Motor neuron (in vitro differentiated cells): ENCODE measurements at regions not wholly inside any gene's neighbourhood (a gene's known extent, or its start where the extent isn't known, plus 50 kb on each side); places are given as distances from the start of the nearest gene placed in this dataset.

Experiments
- ATAC-seq, 8 experiments: fragments of 200-7000 bp; cut with Tn5 transposase; replicated peaks in 6 of 8; 2 replicates each; pipeline ENCODE4 v1.8.0; 2021; ENCODE audit warnings: mild to moderate bottlenecking in 8 of 8, moderate library complexity in 8 of 8
- H3K27ac ChIP-seq, 2 donors: fragments of 250-450 bp; sonication (Bioruptor Pico); 2 replicates each; pipeline ENCODE4 v1.9.0; 2021; ENCODE audit warnings: antibody characterized with exemption in 2 of 2, mild to moderate bottlenecking in 2 of 2, moderate library complexity in 1 of 2
- H3K4me1 ChIP-seq, 2 donors: fragments of 250-450 bp; sonication (Bioruptor Pico); replicated peaks in 1 of 2; 2 replicates each; pipeline ENCODE4 v1.6.1; 2021; ENCODE audit warnings: antibody characterized with exemption in 2 of 2, mild to moderate bottlenecking in 2 of 2, moderate library complexity in 1 of 2
- H3K4me3 ChIP-seq, 5 donors: fragments of 250-450 bp; sonication (Bioruptor Pico); 2 replicates each; pipeline ENCODE4 v1.9.0; 2021; ENCODE audit warnings: antibody characterized with exemption in 5 of 5, mild to moderate bottlenecking in 5 of 5, moderate library complexity in 4 of 5
- WGBS, 10 experiments: fragments of 450-650 bp; shearing (Covaris generic); methylation state at CpG; one replicate each; pipeline ENCODE4 v1.0.0; 2022; 5-methylcytosine and 5-hydroxymethylcytosine counted together
- in situ Hi-C, 9 experiments: fragments of 400-800 bp; cut with MboI; loops; one replicate each; pipeline ENCODE4 v1.15.0; 2021; ENCODE audit warnings: low sequenced_read_pairs in 9 of 9, low pct_unique_long_range_greater_than_20kb in 2 of 9; ENCODE audit not compliant: unreplicated experiment in 9 of 9

DNA sequence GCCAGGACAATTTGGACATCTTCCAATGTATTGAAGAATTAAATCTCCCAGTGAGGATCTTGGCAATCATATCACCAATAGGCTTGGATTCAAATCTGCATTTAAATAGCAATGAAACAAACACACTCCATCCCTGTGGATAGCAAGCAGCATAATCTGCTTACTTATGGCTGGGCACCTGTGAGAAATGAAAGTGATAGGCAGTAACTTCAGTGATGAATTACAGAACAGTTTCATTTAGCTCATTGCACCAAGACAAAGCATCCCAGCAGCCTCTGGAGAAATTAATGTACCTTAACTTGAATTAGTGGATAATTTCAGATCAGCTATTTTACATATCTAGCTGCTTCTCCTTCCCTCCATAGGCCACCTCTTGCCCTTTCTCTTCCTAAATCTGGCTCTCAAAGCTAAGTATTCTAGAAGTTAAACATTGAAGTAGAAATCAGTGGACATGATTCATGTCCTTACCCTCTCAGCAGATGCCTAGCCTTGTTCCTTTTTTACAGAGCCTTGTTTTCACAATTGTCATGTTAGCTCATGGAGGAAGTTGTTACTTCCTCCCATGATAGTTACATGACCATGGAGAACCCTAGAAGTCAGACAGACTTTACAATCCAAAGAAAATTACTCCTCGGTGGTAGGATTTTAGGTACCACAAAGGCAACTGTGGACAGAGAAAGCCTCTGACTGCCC is 88.5 kb upstream of the TACR1 start:
- H3K4me1 ChIP-seq: peaks cover 0 to 5% of the 10 kb centered on the region in 2 donors
- no peak overlapping the region for H3K4me3 ChIP-seq
- in situ Hi-C loops: no loop called here
- WGBS, 10 experiments: 50 to 100% (median 94%) methylated on average over 1 of the region's 1 CpG; no CpG with 5 or more reads in 4 of the 10 experiments
- no peak for ATAC-seq
- H3K27ac ChIP-seq: no peak overlapping the region

DNA sequence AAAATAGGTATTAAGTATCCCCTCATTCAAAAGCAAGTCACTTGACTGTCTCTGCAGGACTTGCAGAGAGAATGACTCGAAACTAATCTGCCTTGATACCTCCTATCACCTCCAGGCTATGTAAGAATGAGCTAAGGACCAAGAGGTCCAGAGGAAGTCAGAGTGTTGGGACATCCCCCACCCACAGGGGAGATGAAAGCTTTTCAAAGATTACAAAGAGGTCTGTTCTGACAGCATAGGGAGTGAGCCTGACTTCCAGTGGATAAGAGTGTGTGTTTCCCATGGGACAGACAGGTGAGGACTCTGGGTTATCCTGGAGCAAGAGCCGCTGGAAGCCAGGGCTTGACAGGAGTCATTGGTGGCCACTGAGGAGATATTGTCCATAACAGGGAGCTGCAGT is 85.0 kb upstream of the TACR1 start:
- WGBS, 10 experiments: 43 to 100% (median 85%) methylated on average over 1 of the region's 2 CpGs; no CpG with 5 or more reads in 6 of the 10 experiments
- no peak overlapping the region for H3K27ac ChIP-seq
- in situ Hi-C loops: no loop called here
- no peak overlapping the region for H3K4me3 ChIP-seq
- ATAC-seq: no peak
- peaks cover 0 to 1% of the 10 kb centered on the region in 2 donors for H3K4me1 ChIP-seq

DNA sequence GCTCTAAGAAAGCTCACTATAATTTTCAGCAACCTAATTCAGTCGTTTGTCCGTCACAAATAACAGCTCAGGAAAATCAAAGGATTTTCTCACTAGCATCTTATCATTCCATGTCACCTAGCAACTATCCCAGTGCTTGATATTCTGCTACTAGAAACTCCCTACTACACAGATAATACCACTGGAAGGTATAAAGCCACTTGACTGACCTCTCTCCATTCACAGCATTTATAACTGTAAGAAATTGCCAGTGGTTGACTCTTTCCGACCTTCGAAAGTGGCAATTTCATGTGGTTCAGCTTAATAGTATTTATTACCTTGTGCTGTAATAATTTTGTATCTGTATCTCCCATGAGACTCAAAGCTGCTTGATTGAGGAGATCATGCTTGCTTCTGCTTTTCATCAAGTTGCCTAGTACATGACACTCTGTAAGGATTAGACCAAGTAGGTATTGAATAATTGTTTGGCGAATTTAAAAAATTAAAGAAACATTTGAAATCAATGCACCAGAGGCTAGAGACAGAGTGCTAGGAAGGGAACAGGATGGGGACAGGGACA is 79.6 kb upstream of the TACR1 start:
- Histone ChIP-seq H3K4me1 (peaks cover 14 to 18% of the 10 kb centered on the region in 2 donors), H3K4me3 (no peak overlapping the region), H3K27ac (no peak overlapping the region)
- 66 to 90% (median 79%) methylated on average over 1 to 5 of the region's 5 CpGs for WGBS, 10 experiments
- in situ Hi-C loops: no loop called here
- ATAC-seq: peak in 5 of 8 experiments; percentile 13 to 93 (median 44)

GRCh38 chr2:75278314-75278713 is 79.0 kb upstream of the TACR1 start:
- no peak overlapping the region for H3K4me3 ChIP-seq
- in situ Hi-C loops: no loop called here
- H3K4me1 ChIP-seq: peaks cover 14 to 18% of the 10 kb centered on the region in 2 donors
- ATAC-seq: peak in 1 of 8 experiments; percentile 6
- H3K27ac ChIP-seq: peak overlapping the region in 1 of 2 donors; percentile 39
- WGBS, 10 experiments: 80 to 100% (median 91%) methylated on average over 1 to 2 of the region's 3 CpGs; no CpG with 5 or more reads in 6 of the 10 experiments

- ATAC-seq: peak in 3 of 8 experiments; percentile 68 to 88 (median 76)
- Histone ChIP-seq H3K4me3 (no peak overlapping the region), H3K4me1 (peaks cover 14 to 18% of the 10 kb centered on the region in 2 donors), H3K27ac (no peak overlapping the region)
- in situ Hi-C loops: no loop called here
These were observed 77.8 kb upstream of the TACR1 start for GRCh38 chr2:75277111-75277510.

GRCh38 chr2:75276093-75277029 is 77.0 kb upstream of the TACR1 start:
- 8 to 89% (median 47%) methylated on average over 1 to 8 of the region's 8 CpGs for WGBS, 10 experiments
- H3K27ac ChIP-seq: no peak overlapping the region
- H3K4me1 ChIP-seq: peaks cover 14 to 18% of the 10 kb centered on the region in 2 donors
- in situ Hi-C loops: no loop called here
- ATAC-seq: peak in 2 of 8 experiments; percentile 84 to 85
- no peak overlapping the region for H3K4me3 ChIP-seq

DNA sequence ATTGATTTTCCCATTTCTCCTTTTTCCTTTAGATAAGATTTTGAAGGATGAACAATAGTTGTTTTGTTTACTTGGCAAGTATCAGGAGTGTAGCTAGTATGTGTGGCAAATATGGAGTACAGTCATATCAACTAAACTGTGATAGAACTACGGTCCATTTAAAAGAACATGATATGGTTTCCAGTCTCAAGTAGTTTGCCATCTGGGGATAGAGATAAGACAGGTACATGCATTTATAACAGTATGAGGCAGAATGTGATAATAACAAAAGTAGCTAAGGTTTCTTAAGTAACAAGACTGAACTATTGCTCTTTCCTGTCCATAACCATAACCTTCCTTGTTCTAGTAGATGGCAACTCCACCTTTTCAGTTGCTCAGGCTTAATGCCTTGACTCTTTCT is 75.6 kb upstream of the TACR1 start:
- ATAC-seq: no peak
- 60 to 100% (median 100%) methylated on average over 1 of the region's 1 CpG; no CpG with 5 or more reads in 2 of the 10 experiments for WGBS, 10 experiments
- in situ Hi-C loops: no loop called here
- Histone ChIP-seq H3K4me1 (peaks cover 14 to 18% of the 10 kb centered on the region in 2 donors), H3K4me3 (no peak overlapping the region), H3K27ac (no peak overlapping the region)

- in situ Hi-C loops: no loop called here
- 40 to 90% (median 61%) methylated on average over 1 to 4 of the region's 4 CpGs; no CpG with 5 or more reads in 4 of the 10 experiments for WGBS, 10 experiments
- Histone ChIP-seq H3K4me3 (no peak overlapping the region), H3K4me1 (no peaks in the 10 kb centered on the region), H3K27ac (no peak overlapping the region)
- ATAC-seq: no peak
These were observed 68.8 kb upstream of the TACR1 start for GRCh38 chr2:75268112-75268511.

DNA sequence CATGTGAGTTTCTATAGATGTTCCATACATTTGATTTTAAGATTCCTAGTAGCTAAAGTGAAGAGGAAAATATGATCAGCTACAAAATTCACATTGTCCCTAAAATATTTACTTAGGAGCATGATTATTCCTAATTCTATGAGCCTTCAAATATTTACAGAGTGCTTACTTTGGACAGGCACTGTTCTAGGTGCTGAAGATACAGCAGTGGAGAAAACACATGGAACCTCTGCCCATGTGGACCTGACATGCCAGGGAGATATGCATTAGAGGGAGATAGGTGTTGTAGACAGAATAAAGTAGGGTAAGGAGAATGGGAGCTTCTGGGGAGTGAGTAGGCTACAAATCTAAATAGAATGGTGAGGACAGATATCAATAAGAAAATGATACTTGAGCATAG is 62.6 kb upstream of the TACR1 start:
- in situ Hi-C loops: no loop called here
- no peaks in the 10 kb centered on the region for H3K4me1 ChIP-seq
- H3K27ac ChIP-seq: no peak overlapping the region
- H3K4me3 ChIP-seq: no peak overlapping the region
- no peak for ATAC-seq

DNA sequence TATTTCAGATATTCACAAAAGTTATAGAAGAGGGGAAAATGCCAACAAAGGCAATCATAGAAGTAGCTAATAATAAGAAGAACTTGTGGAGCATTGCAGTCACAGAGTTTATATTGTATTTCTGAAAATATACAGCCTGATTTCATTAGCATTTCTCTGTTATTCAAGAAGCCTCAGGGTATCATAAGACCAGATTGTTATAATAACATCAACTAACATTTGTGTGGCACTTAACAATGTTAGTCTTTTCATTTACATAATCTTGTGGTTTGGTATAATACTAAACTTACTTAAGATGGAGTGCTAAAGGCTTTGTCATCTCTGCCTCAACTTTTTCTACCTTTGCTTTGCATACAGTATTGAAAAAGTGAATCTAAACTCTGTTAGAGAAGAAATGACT is 61.6 kb upstream of the TACR1 start:
- Histone ChIP-seq H3K27ac (no peak overlapping the region), H3K4me1 (no peaks in the 10 kb centered on the region), H3K4me3 (no peak overlapping the region)
- in situ Hi-C loops: no loop called here
- ATAC-seq: peak in 3 of 8 experiments; percentile 40 to 73 (median 59)

GRCh38 chr2:75258620-75259019 is 59.3 kb upstream of the TACR1 start:
- H3K4me3 ChIP-seq: no peak overlapping the region
- no peaks in the 10 kb centered on the region for H3K4me1 ChIP-seq
- no peak overlapping the region for H3K27ac ChIP-seq
- in situ Hi-C loops: no loop called here
- ATAC-seq: no peak

GRCh38 chr2:75256485-75256884 is 57.2 kb upstream of the TACR1 start:
- ATAC-seq: no peak
- H3K27ac ChIP-seq: no peak overlapping the region
- in situ Hi-C loops: no loop called here
- H3K4me3 ChIP-seq: no peak overlapping the region
- no peaks in the 10 kb centered on the region for H3K4me1 ChIP-seq
- 33 to 100% (median 80%) methylated on average over 1 of the region's 1 CpG; no CpG with 5 or more reads in 2 of the 10 experiments for WGBS, 10 experiments

DNA sequence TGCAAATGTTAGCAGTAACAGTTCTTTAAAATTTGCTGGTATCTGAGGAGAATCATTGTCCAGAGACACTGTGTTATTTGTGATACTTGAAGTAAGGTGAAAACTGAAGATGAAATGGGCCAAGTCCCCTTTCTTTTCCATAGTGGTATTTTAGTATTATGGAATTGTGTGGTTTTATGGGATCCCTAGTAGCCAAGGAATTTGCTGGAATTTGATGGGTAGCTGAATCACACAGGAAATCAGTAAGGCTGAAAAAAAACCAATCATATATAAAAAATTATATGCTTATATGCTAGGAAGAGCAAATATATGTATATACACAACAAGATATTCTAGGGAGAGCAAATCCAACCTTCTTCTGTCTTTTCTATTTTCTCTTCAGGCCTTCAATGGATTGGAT is 54.2 kb upstream of the TACR1 start:
- in situ Hi-C loops: no loop called here
- ATAC-seq: no peak

More for the DNA sequence above, 54.2 kb upstream of the TACR1 start:
- Histone ChIP-seq H3K4me1 (no peaks in the 10 kb centered on the region), H3K4me3 (no peak overlapping the region), H3K27ac (no peak overlapping the region)
